ENCODE measurements at regions not wholly inside any gene's neighbourhood (a gene's known extent, or its start where the extent isn't known, plus 50 kb on each side); places are given as distances from the start of the nearest gene placed in this dataset.

- TF ChIP-seq CTCF (IDR thresholded peaks at IDR 0.05) (no peak), POLR2A (IDR thresholded peaks at IDR 0.05) (no peak), POLR2AphosphoS5 (IDR thresholded peaks at IDR 0.05) (no peak)
Observed at GRCh38 chr18:66300141-66300540, 303.7 kb downstream of the CDH19 start.
